ENCODE measurements at regions not wholly inside any gene's neighbourhood (a gene's known extent, or its start where the extent isn't known, plus 50 kb on each side); places are given as distances from the start of the nearest gene placed in this dataset.

DNA sequence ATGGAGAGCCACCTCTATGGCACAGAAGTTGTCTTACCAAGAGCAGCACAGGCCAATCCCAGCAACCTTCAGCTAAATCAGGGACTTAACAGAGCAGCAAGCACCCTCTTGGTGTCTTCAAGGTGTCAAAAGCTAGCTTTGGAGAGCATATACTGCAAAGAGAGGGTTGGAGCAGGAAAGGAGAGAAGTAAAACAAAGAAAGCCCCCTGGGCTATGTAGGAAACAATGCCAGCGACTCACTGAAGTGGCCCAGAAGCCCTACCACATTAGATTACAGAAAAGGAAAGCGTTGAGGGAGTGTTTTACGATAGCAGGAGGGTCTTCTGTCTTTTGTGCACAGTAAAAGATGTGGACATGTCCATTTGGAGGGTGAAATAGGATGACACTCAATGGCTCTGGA is 233.4 kb downstream of the MREG start:
- Histone ChIP-seq H3K4me2 (ENCODE audit: insufficient read depth, low read length) (no peak overlapping the region), H3K9me3 (ENCODE audit: low read depth, low read length) (no peaks in the 10 kb centered on the region), H3K27me3 (ENCODE audit: insufficient read depth, low read length) (no peaks in the 10 kb centered on the region), H3K79me2 (ENCODE audit: insufficient read depth, low read length) (no peaks in the 10 kb centered on the region), H3K4me3 (ENCODE audit: insufficient read depth, low read length) (no peak overlapping the region), H3K4me1 (ENCODE audit: insufficient read depth, low read length) (peaks cover 18% of the 10 kb centered on the region), H2AFZ (ENCODE audit: low read length) (no peak overlapping the region), H4K20me1 (ENCODE audit: insufficient read depth, low read length) (no peaks in the 10 kb centered on the region), H3K27ac (ENCODE audit: low read depth, low read length) (no peak overlapping the region), H3K36me3 (ENCODE audit: insufficient read depth, low read length) (no peaks in the 10 kb centered on the region)
- TF ChIP-seq, protein P1, sequence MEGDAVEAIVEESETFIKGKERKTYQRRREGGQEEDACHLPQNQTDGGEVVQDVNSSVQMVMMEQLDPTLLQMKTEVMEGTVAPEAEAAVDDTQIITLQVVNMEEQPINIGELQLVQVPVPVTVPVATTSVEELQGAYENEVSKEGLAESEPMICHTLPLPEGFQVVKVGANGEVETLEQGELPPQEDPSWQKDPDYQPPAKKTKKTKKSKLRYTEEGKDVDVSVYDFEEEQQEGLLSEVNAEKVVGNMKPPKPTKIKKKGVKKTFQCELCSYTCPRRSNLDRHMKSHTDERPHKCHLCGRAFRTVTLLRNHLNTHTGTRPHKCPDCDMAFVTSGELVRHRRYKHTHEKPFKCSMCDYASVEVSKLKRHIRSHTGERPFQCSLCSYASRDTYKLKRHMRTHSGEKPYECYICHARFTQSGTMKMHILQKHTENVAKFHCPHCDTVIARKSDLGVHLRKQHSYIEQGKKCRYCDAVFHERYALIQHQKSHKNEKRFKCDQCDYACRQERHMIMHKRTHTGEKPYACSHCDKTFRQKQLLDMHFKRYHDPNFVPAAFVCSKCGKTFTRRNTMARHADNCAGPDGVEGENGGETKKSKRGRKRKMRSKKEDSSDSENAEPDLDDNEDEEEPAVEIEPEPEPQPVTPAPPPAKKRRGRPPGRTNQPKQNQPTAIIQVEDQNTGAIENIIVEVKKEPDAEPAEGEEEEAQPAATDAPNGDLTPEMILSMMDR (IDR thresholded peaks at IDR 0.05; ENCODE audit: extremely low read depth, low read depth, low read length), result no peak
- no peak for DNase-seq (ENCODE audit: insufficient read length, low spot score, missing footprints)

DNA sequence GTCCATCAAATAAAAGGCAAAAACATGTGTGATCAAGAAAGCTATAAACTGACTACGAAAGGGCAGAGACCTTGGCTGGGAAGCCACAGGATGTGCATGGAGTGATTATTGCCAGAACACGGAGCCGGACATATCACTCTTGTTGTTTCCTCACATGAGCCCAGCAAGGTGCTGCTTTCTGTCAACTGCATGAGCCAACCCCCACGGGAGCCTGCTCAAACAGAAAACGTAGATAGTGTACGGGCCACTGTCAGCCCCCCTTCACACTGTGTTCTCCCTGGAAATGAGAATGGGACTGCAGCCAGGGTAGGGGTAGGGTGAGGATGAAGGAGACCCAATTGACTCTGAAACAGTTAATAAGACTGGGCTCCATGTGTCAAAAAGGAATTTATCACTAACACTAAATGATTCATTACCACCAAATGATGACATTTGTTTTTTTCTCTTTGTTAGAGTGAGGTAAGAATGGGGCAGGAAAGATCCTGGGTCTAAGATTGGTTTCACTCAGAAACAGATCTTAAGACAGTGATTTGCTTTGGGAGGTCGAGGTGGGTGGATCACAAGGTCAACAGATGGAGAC is 235.8 kb downstream of the MREG start:
- DNase-seq (ENCODE audit: insufficient read length, low spot score, missing footprints), result no peak
- TF ChIP-seq, protein P1 (IDR thresholded peaks at IDR 0.05; ENCODE audit: extremely low read depth, low read depth, low read length), result no peak
- H3K79me2 ChIP-seq (ENCODE audit: insufficient read depth, low read length), result no peaks in the 10 kb centered on the region
- H3K4me1 ChIP-seq (ENCODE audit: insufficient read depth, low read length), result peaks cover 30% of the 10 kb centered on the region
- no peaks in the 10 kb centered on the region for H3K36me3 ChIP-seq (ENCODE audit: insufficient read depth, low read length)
- H2AFZ ChIP-seq (ENCODE audit: low read length), result no peak overlapping the region
- no peak overlapping the region for H3K4me3 ChIP-seq (ENCODE audit: insufficient read depth, low read length)
- no peaks in the 10 kb centered on the region for H3K27me3 ChIP-seq (ENCODE audit: insufficient read depth, low read length)
- H3K9me3 ChIP-seq (ENCODE audit: low read depth, low read length), result no peaks in the 10 kb centered on the region
- H3K4me2 ChIP-seq (ENCODE audit: insufficient read depth, low read length), result no peak overlapping the region
- H3K27ac ChIP-seq (ENCODE audit: low read depth, low read length), result no peak overlapping the region
- no peaks in the 10 kb centered on the region for H4K20me1 ChIP-seq (ENCODE audit: insufficient read depth, low read length)

DNA sequence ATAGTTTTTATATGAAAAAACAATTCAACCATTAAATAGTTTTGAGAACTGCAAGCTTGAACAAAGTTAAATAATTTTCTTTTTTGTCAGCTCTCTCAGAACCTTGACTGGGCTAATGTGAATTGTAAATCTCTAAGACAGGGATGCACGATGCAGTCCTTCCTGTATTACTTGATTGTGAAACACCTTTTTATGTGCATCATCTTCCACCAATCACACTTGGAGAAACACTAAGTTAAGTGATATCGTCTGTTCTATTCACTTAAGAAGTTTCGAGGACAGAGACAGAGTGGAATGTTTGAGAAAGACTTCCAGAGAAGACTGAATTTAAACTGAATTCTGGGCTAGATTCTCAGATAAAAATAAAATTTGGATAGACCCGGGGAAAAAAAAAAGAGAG is 238.2 kb downstream of the MREG start:
- H2AFZ ChIP-seq (ENCODE audit: low read length), result no peak overlapping the region
- H3K27ac ChIP-seq (ENCODE audit: low read depth, low read length), result peak overlapping the region; percentile 96
- no peaks in the 10 kb centered on the region for H3K79me2 ChIP-seq (ENCODE audit: insufficient read depth, low read length)
- peaks cover 52% of the 10 kb centered on the region for H3K4me1 ChIP-seq (ENCODE audit: insufficient read depth, low read length)
- H3K9me3 ChIP-seq (ENCODE audit: low read depth, low read length), result no peaks in the 10 kb centered on the region
- no peak for DNase-seq (ENCODE audit: insufficient read length, low spot score, missing footprints)
- TF ChIP-seq, protein P1 (IDR thresholded peaks at IDR 0.05; ENCODE audit: extremely low read depth, low read depth, low read length), result no peak
- no peaks in the 10 kb centered on the region for H3K36me3 ChIP-seq (ENCODE audit: insufficient read depth, low read length)
- H3K27me3 ChIP-seq (ENCODE audit: insufficient read depth, low read length), result no peaks in the 10 kb centered on the region
- H4K20me1 ChIP-seq (ENCODE audit: insufficient read depth, low read length), result no peaks in the 10 kb centered on the region
- no peak overlapping the region for H3K4me3 ChIP-seq (ENCODE audit: insufficient read depth, low read length)
- H3K4me2 ChIP-seq (ENCODE audit: insufficient read depth, low read length), result no peak overlapping the region

DNA sequence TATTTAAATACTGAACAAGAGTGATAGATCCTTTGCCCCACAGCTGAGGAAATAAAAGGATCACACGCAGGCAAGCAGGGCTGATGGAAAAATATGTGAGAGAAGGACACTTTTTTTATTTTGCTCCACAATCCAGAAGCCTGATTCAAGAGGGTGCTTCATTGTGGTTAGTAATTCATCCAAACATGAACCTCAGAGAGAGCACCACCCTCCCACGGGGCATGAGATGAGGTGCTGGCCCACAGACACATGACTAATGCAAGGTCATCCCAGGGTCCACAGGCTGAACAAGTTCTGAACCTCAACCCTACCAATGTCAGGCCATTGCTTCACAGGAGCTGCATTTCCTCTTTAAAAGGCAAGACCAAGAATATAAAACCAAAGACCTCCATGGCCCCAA is 239.6 kb downstream of the MREG start:
- H3K79me2 ChIP-seq (ENCODE audit: insufficient read depth, low read length), result no peaks in the 10 kb centered on the region
- H3K4me2 ChIP-seq (ENCODE audit: insufficient read depth, low read length), result peak overlapping the region; percentile 51
- H3K4me3 ChIP-seq (ENCODE audit: insufficient read depth, low read length), result no peak overlapping the region
- no peak overlapping the region for H2AFZ ChIP-seq (ENCODE audit: low read length)
- peak; percentile 79 for DNase-seq (ENCODE audit: insufficient read length, low spot score, missing footprints)
- no peaks in the 10 kb centered on the region for H4K20me1 ChIP-seq (ENCODE audit: insufficient read depth, low read length)
- peaks cover 56% of the 10 kb centered on the region for H3K4me1 ChIP-seq (ENCODE audit: insufficient read depth, low read length)
- H3K27me3 ChIP-seq (ENCODE audit: insufficient read depth, low read length), result no peaks in the 10 kb centered on the region
- H3K27ac ChIP-seq (ENCODE audit: low read depth, low read length), result peak overlapping the region; percentile 96
- TF ChIP-seq, protein P1 (IDR thresholded peaks at IDR 0.05; ENCODE audit: extremely low read depth, low read depth, low read length), result no peak
- no peaks in the 10 kb centered on the region for H3K36me3 ChIP-seq (ENCODE audit: insufficient read depth, low read length)
- no peaks in the 10 kb centered on the region for H3K9me3 ChIP-seq (ENCODE audit: low read depth, low read length)

Measured in osteoblast (primary cell).